ENCODE measurements at regions not wholly inside any gene's neighbourhood (a gene's known extent, or its start where the extent isn't known, plus 50 kb on each side); places are given as distances from the start of the nearest gene placed in this dataset.
"Not testable (repeated sequence)": the region's sequence is repeated elsewhere in the genome, so short reads cannot be mapped to it uniquely, and the experiment has no call there.

GRCh38 chr7:98771941-98772603 is 97.7 kb downstream of the TMEM130 start:
- no peak for DNase-seq (ENCODE audit: low read depth in 2 of 2)

GRCh38 chr7:98774884-98775283 is 94.9 kb downstream of the TMEM130 start:
- DNase-seq (ENCODE audit: low read depth in 2 of 2), result no peak

- no peak for DNase-seq (ENCODE audit: low read depth in 2 of 2)
Observed at GRCh38 chr7:98777051-98777450, 92.8 kb downstream of the TMEM130 start.

- no peak for DNase-seq (ENCODE audit: low read depth in 2 of 2)
Observed at GRCh38 chr7:98778421-98778820, 91.4 kb downstream of the TMEM130 start.

GRCh38 chr7:98779800-98780587 is 89.8 kb downstream of the TMEM130 start:
- DNase-seq (ENCODE audit: low read depth in 2 of 2), result no peak

GRCh38 chr7:98784216-98784785 is 85.5 kb downstream of the TMEM130 start:
- DNase-seq (ENCODE audit: low read depth in 2 of 2), result no peak

- no peak for DNase-seq (ENCODE audit: low read depth in 2 of 2)
Observed at GRCh38 chr7:98785929-98786571, 83.8 kb downstream of the TMEM130 start.

GRCh38 chr7:98788966-98789365 is 80.8 kb downstream of the TMEM130 start:
- DNase-seq (ENCODE audit: low read depth in 2 of 2), result no peak

GRCh38 chr7:98794453-98794852 is 75.4 kb downstream of the TMEM130 start:
- DNase-seq (ENCODE audit: low read depth in 2 of 2), result not testable (repeated sequence)

- DNase-seq (ENCODE audit: low read depth in 2 of 2), result no peak
Observed at GRCh38 chr7:98795741-98796493, 73.9 kb downstream of the TMEM130 start.
